ENCODE measurements at regions not wholly inside any gene's neighbourhood (a gene's known extent, or its start where the extent isn't known, plus 50 kb on each side); places are given as distances from the start of the nearest gene placed in this dataset.

GRCh38 chr7:130841416-130841815 is 107.4 kb upstream of the KLF14 start (continued):
- no peak for TF ChIP-seq ZNF660 (tag by site-specific recombination; IDR thresholded peaks at IDR 0.05)
- TF ChIP-seq ZSCAN4 (tag by site-specific recombination; IDR thresholded peaks at IDR 0.05) = no peak
- no peak for TF ChIP-seq ZNF830 (tag by site-specific recombination; IDR thresholded peaks at IDR 0.05; ENCODE audit: low read depth)
- TF ChIP-seq SP3 (tag by site-specific recombination; IDR thresholded peaks at IDR 0.05) = no peak
- no peak for TF ChIP-seq ZNF555 (tag by site-specific recombination; conservative IDR thresholded peaks at IDR 0.05)

GRCh38 chr7:130843703-130844102 is 109.7 kb upstream of the KLF14 start:
- CTCF ChIA-PET = no interaction called here
- Histone ChIP-seq H3K27ac (ENCODE audit: extremely low read depth, low read depth, low read length) (no peak overlapping the region), H3K4me3 (ENCODE audit: low read depth, low read length) (no peak overlapping the region), H3K36me3 (ENCODE audit: control insufficient read depth in 2 of 2, insufficient read depth in 1 of 2, low read length in 2 of 2) (no peaks in the 10 kb centered on the region), H3K4me1 (ENCODE audit: control insufficient read depth, insufficient read depth, low read length) (no peaks in the 10 kb centered on the region), H3K9me3 (ENCODE audit: control insufficient read depth, insufficient read depth, low read depth, low read length) (no peaks in the 10 kb centered on the region)
- TF ChIP-seq, protein P1, sequence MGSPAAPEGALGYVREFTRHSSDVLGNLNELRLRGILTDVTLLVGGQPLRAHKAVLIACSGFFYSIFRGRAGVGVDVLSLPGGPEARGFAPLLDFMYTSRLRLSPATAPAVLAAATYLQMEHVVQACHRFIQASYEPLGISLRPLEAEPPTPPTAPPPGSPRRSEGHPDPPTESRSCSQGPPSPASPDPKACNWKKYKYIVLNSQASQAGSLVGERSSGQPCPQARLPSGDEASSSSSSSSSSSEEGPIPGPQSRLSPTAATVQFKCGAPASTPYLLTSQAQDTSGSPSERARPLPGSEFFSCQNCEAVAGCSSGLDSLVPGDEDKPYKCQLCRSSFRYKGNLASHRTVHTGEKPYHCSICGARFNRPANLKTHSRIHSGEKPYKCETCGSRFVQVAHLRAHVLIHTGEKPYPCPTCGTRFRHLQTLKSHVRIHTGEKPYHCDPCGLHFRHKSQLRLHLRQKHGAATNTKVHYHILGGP (tag by site-specific recombination; IDR thresholded peaks at IDR 0.05) = no peak
- TF ChIP-seq, protein P2, sequence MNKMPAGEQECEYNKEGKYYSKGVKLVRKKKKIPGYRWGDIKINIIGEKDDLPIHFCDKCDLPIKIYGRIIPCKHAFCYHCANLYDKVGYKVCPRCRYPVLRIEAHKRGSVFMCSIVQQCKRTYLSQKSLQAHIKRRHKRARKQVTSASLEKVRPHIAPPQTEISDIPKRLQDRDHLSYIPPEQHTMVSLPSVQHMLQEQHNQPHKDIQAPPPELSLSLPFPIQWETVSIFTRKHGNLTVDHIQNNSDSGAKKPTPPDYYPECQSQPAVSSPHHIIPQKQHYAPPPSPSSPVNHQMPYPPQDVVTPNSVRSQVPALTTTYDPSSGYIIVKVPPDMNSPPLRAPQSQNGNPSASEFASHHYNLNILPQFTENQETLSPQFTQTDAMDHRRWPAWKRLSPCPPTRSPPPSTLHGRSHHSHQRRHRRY (tag by site-specific recombination; IDR thresholded peaks at IDR 0.05) = no peak
- no peak for TF ChIP-seq OVOL3 (tag by site-specific recombination; IDR thresholded peaks at IDR 0.05)
- no peak for TF ChIP-seq ZNF10 (tag by site-specific recombination; IDR thresholded peaks at IDR 0.05)
- no peak for TF ChIP-seq ZNF280C (tag by site-specific recombination; IDR thresholded peaks at IDR 0.05)
- no peak for TF ChIP-seq GLI4 (tag by site-specific recombination; IDR thresholded peaks at IDR 0.05)
- no peak for TF ChIP-seq ZNF335 (tag by site-specific recombination; conservative IDR thresholded peaks at IDR 0.05)
- no peak for TF ChIP-seq ZNF561 (tag by site-specific recombination; IDR thresholded peaks at IDR 0.05; ENCODE audit: borderline replicate concordance)
- TF ChIP-seq YY2 (tag by site-specific recombination; IDR thresholded peaks at IDR 0.05) = no peak
- no peak for TF ChIP-seq MEIS1 (CRISPR knock-in tag; IDR thresholded peaks at IDR 0.05; ENCODE audit: borderline replicate concordance)
- TF ChIP-seq BCL11B (tag by site-specific recombination; IDR thresholded peaks at IDR 0.05; ENCODE audit: low read depth) = no peak
- TF ChIP-seq SP3 (tag by site-specific recombination; IDR thresholded peaks at IDR 0.05) = no peak
- TF ChIP-seq FEZF1 (tag by site-specific recombination; IDR thresholded peaks at IDR 0.05) = no peak
- TF ChIP-seq, protein P3, sequence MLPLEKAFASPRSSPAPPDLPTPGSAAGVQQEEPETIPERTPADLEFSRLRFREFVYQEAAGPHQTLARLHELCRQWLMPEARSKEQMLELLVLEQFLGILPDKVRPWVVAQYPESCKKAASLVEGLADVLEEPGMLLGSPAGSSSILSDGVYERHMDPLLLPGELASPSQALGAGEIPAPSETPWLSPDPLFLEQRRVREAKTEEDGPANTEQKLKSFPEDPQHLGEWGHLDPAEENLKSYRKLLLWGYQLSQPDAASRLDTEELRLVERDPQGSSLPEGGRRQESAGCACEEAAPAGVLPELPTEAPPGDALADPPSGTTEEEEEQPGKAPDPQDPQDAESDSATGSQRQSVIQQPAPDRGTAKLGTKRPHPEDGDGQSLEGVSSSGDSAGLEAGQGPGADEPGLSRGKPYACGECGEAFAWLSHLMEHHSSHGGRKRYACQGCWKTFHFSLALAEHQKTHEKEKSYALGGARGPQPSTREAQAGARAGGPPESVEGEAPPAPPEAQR (tag by site-specific recombination; IDR thresholded peaks at IDR 0.05) = no peak
- POLR2A ChIA-PET = no interaction called here

Data from HEK293 (cell line).